ENCODE measurements at regions not wholly inside any gene's neighbourhood (a gene's known extent, or its start where the extent isn't known, plus 50 kb on each side); places are given as distances from the start of the nearest gene placed in this dataset.
"Not testable (repeated sequence)": the region's sequence is repeated elsewhere in the genome, so short reads cannot be mapped to it uniquely, and the experiment has no call there.

DNA sequence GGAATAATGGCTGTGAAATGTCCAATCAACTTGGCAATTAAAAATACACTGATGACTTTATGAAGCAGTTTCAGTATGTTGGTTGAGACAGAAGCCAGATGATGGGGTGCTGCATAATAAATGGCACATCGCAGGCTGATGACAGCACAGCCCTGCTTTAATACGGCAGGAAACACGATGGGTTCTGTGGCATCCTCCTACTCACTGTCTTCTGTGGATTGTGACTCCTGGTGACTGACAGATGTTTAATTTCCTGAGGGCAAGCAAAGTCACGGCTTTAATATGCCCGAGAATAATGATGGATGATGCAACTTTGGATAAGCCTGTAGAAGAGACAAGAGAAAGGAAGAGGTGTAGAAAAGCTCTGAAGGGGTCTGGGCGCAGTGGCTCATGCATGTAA, 295.4 kb downstream of the TRIML1 start:
- DNase-seq: no peak
- no peak for TF ChIP-seq POLR2A (IDR thresholded peaks at IDR 0.05)
- TF ChIP-seq, protein P1, sequence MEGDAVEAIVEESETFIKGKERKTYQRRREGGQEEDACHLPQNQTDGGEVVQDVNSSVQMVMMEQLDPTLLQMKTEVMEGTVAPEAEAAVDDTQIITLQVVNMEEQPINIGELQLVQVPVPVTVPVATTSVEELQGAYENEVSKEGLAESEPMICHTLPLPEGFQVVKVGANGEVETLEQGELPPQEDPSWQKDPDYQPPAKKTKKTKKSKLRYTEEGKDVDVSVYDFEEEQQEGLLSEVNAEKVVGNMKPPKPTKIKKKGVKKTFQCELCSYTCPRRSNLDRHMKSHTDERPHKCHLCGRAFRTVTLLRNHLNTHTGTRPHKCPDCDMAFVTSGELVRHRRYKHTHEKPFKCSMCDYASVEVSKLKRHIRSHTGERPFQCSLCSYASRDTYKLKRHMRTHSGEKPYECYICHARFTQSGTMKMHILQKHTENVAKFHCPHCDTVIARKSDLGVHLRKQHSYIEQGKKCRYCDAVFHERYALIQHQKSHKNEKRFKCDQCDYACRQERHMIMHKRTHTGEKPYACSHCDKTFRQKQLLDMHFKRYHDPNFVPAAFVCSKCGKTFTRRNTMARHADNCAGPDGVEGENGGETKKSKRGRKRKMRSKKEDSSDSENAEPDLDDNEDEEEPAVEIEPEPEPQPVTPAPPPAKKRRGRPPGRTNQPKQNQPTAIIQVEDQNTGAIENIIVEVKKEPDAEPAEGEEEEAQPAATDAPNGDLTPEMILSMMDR (IDR thresholded peaks at IDR 0.05): no peak
- Histone ChIP-seq H3K27me3 (no peaks in the 10 kb centered on the region), H3K4me3 (no peak overlapping the region), H3K9me3 (no peaks in the 10 kb centered on the region), H3K36me3 (no peaks in the 10 kb centered on the region), H3K4me1 (no peaks in the 10 kb centered on the region), H3K27ac (no peak overlapping the region)
- intact Hi-C loops (cut with DNase I; ENCODE audit: low total_unique reads): no loop called here

DNA sequence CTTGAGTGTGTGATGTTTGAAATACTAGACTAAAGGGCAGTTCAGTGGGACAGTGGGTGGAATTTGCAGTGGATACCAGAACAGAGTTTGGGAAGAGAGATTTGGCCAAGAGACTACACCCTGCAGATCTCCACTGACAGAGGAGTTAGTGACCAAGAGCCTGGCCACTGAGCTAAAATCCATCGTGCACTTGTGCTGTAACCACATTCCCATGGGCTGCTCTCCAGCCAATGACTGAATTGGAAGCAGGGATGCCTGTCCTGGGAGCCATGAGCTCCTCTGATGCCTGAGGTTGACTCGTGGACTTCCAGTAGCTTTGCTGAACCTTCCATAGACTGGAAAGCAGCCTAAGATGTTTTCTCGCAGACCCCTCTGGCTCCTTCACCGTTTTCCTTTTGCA, 296.1 kb downstream of the TRIML1 start:
- Histone ChIP-seq H3K9me3 (no peaks in the 10 kb centered on the region), H3K4me1 (no peaks in the 10 kb centered on the region), H3K27me3 (no peaks in the 10 kb centered on the region), H3K27ac (no peak overlapping the region), H3K4me3 (no peak overlapping the region), H3K36me3 (no peaks in the 10 kb centered on the region)
- intact Hi-C loops (cut with DNase I; ENCODE audit: low total_unique reads): no loop called here
- TF ChIP-seq, protein P1 (IDR thresholded peaks at IDR 0.05): no peak
- TF ChIP-seq POLR2A (IDR thresholded peaks at IDR 0.05): no peak
- DNase-seq: no peak

DNA sequence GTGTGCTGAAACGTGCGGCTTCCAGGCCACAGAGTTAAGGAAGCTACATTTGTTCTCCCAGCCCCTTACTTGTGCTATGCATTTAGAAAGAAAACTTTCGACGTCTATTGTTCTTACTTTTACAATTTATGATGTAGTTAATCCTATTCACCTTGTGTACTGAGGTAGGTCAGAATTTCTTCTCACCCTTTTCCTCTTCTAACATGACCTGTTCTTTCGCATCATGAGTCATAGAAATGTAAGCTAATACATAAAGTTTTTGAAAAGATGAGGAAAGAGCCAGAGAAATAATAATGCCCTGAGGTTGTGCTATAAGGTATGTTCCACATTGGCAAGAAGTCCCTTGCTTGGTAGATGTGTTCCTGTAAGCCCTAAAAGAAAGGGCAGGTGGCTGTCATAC, 298.3 kb downstream of the TRIML1 start:
- intact Hi-C loops (cut with DNase I; ENCODE audit: low total_unique reads): no loop called here
- TF ChIP-seq POLR2A (IDR thresholded peaks at IDR 0.05): no peak
- TF ChIP-seq, protein P1 (IDR thresholded peaks at IDR 0.05): no peak
- Histone ChIP-seq H3K4me1 (no peaks in the 10 kb centered on the region), H3K4me3 (no peak overlapping the region), H3K27ac (no peak overlapping the region), H3K9me3 (no peaks in the 10 kb centered on the region), H3K36me3 (no peaks in the 10 kb centered on the region), H3K27me3 (no peaks in the 10 kb centered on the region)
- DNase-seq: no peak

DNA sequence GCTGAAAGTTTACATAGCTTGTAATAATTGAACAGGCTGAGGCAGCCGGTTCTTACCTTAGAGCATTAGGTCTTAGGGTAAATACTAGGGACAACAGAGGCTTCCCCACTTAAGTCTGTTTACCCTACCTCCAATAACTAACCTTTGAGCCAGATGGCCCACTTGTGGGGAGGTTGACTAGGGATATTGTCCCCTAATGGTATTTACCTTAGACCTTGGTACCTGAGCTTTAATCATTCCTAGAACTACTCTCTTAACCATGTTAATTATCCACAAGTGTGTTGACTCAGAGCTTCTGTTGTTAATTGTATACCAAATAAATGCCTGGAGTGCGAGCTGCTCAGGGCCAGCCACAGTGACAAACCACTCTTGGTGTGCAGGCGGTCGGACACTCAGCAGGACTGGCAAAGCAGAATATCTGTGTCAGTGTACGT, 299.2 kb downstream of the TRIML1 start:
- H3K27me3 ChIP-seq; H3K27ac ChIP-seq; intact Hi-C loops (cut with DNase I; ENCODE audit: low total_unique reads); H3K9me3 ChIP-seq; H3K4me1 ChIP-seq; DNase-seq; H3K36me3 ChIP-seq; H3K4me3 ChIP-seq: not testable (repeated sequence)

DNA sequence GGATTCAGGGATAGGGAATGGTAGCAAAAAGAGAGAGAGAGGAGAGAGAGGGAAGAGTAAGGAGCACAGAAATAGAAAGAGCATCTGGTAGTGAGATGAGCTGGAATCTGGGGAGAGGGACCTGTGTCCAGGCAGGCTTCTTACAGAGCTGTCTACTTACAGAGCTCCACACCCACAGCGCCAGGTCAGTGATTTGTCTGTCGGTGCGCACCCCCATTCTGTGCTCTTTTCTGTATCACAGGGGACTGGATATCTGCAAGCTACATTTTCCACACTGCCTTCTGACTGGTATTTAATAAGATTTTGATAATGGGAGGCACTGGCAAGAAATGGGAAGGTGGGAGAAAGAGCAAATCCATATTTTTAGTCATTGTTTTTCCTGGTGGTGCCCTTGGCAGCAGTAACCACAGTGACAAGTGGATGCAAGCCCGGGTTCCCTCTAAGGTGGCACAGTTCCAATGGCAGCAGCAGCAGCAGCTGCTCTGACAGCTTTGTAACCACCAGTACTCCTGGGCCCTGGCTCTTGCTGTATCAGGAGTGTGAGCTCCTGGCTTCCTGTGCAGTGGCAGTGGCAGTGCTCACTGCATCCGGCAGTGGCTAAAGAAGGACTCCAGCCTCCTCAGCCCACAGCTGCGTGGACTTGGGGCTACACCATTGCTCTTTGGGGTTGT, 300.5 kb downstream of the TRIML1 start:
- H3K4me3 ChIP-seq: no peak overlapping the region
- no peak for TF ChIP-seq POLR2A (IDR thresholded peaks at IDR 0.05)
- TF ChIP-seq, protein P1 (IDR thresholded peaks at IDR 0.05): no peak
- no peaks in the 10 kb centered on the region for H3K36me3 ChIP-seq
- intact Hi-C loops (cut with DNase I; ENCODE audit: low total_unique reads): no loop called here
- no peaks in the 10 kb centered on the region for H3K4me1 ChIP-seq
- no peaks in the 10 kb centered on the region for H3K9me3 ChIP-seq
- no peaks in the 10 kb centered on the region for H3K27me3 ChIP-seq
- DNase-seq: no peak
- no peak overlapping the region for H3K27ac ChIP-seq

DNA sequence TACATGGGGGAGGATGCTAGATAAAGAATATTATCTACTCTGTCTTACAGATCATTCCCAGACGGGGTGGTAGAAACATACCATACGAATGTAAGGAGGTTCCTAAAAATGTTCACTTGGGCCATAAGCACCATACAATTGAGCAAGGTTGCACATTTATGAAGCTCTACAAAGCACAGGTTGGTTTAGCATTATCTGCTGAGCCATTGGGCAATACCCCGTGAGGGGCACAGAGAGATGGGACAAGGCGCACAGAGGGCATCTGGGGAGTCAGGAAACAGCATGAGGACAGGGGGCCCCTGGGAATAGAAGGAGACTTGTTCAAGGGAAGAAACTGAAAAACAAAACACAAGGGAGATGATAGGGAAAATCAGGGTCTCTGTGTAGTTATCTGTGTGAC, 305.3 kb downstream of the TRIML1 start:
- H3K4me3 ChIP-seq: no peak overlapping the region
- H3K36me3 ChIP-seq: no peaks in the 10 kb centered on the region
- intact Hi-C loops (cut with DNase I; ENCODE audit: low total_unique reads): no loop called here
- no peaks in the 10 kb centered on the region for H3K9me3 ChIP-seq
- no peak for DNase-seq
- H3K27ac ChIP-seq: no peak overlapping the region
- TF ChIP-seq, protein P1 (IDR thresholded peaks at IDR 0.05): no peak
- TF ChIP-seq POLR2A (IDR thresholded peaks at IDR 0.05): no peak
- H3K4me1 ChIP-seq: no peaks in the 10 kb centered on the region
- H3K27me3 ChIP-seq: no peaks in the 10 kb centered on the region

DNA sequence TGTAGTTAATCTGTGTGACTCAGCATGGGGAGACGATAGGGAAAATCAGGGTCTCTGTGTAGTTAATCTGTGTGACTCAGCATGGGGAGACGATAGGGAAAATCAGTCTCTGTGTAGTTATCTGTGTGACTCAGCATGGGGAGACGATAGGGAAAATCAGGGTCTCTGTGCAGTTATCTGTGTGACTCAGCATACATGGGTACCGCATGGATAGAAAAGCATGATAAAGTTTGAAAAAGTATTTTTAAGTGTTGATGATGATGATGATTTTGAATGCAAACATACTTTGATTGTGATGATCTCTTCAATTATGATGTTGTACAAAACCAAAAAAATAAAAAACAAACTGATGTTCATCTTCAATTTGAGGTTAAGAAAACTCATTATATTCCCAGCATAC, 309.8 kb downstream of the TRIML1 start:
- H3K27ac ChIP-seq; H3K4me1 ChIP-seq; intact Hi-C loops (cut with DNase I; ENCODE audit: low total_unique reads); DNase-seq; H3K27me3 ChIP-seq; H3K4me3 ChIP-seq; H3K36me3 ChIP-seq; H3K9me3 ChIP-seq: not testable (repeated sequence)
